Endodermal cell (in vitro differentiated cells): ENCODE measurements at regions not wholly inside any gene's neighbourhood (a gene's known extent, or its start where the extent isn't known, plus 50 kb on each side); places are given as distances from the start of the nearest gene placed in this dataset.

Experiments used
- DNase-seq: peaks from one replicate; pipeline ENCODE4 v3.0.0-alpha.2; 2017
- H3K27ac ChIP-seq: 2 replicates; pipeline ENCODE4 v1.5.1; 2013; ENCODE audit warnings: mild to moderate bottlenecking, low read depth, low read length, moderate library complexity
- H3K27me3 ChIP-seq: 2 replicates; pipeline ENCODE4 v1.6.1; 2013; ENCODE audit warnings: mild to moderate bottlenecking, low read length, moderate library complexity; ENCODE audit not compliant: insufficient read depth, control insufficient read depth, poor library complexity, severe bottlenecking
- H3K36me3 ChIP-seq: 2 replicates; pipeline ENCODE4 v1.7.0; 2013; ENCODE audit warnings: mild to moderate bottlenecking, low read length, moderate library complexity; ENCODE audit not compliant: control insufficient read depth, insufficient read depth
- H3K4me1 ChIP-seq: one replicate; pipeline ENCODE4 v1.7.0; 2013; ENCODE audit warnings: low read length; ENCODE audit not compliant: control insufficient read depth, insufficient read depth
- H3K4me3 ChIP-seq: 2 replicates; pipeline ENCODE4 v1.5.1; 2013; ENCODE audit warnings: mild to moderate bottlenecking, low read length, moderate library complexity
- H3K9ac ChIP-seq: 2 replicates; pipeline ENCODE4 v1.6.1; 2013; ENCODE audit warnings: mild to moderate bottlenecking, low read length, moderate library complexity; ENCODE audit not compliant: poor library complexity, severe bottlenecking; ENCODE audit errors: extremely low read depth
- H3K9me3 ChIP-seq: 2 replicates; pipeline ENCODE4 v1.6.1; 2013; ENCODE audit warnings: mild to moderate bottlenecking, low read length, moderate library complexity; ENCODE audit not compliant: control insufficient read depth
- H3K27ac Mint-ChIP-seq: 2 replicates; pipeline ENCODE4 v1.8.0; 2020; ENCODE audit warnings: mixed read lengths
- H3K27me3 Mint-ChIP-seq: 2 replicates; pipeline ENCODE4 v1.8.0; 2021; ENCODE audit warnings: mild to moderate bottlenecking, mixed read lengths; ENCODE audit not compliant: insufficient read depth
- H3K36me3 Mint-ChIP-seq: 2 replicates; pipeline ENCODE4 v1.8.0; 2020; ENCODE audit warnings: low read depth, mixed read lengths
- H3K4me1 Mint-ChIP-seq: 2 replicates; pipeline ENCODE4 v1.8.0; 2020; ENCODE audit warnings: mixed read lengths
- H3K4me3 Mint-ChIP-seq: 2 replicates; pipeline ENCODE4 v1.8.0; 2020; ENCODE audit warnings: mild to moderate bottlenecking, moderate library complexity, mixed read lengths
- H3K9me3 Mint-ChIP-seq: 2 replicates; pipeline ENCODE4 v1.8.0; 2020; ENCODE audit warnings: mild to moderate bottlenecking, mixed read lengths
- WGBS, 2 experiments: methylation state at CpG; one replicate each; pipeline versions ENCODE4 v1.1.5 to v1.1.7; 2013; ENCODE audit warnings: missing lambda C conversion rate in 2 of 2, mixed read lengths in 1 of 2; ENCODE audit not compliant: insufficient coverage in 1 of 2, insufficient read length in 1 of 2; 5-methylcytosine and 5-hydroxymethylcytosine counted together
- TF ChIP-seq, protein P1 (sequence below): fragments of 200-600 bp; sonication (generic); conservative IDR thresholded peaks from 2 replicates; pipeline ENCODE4 v1.5.0; 2021; ENCODE audit warnings: antibody characterized with exemption, mild to moderate bottlenecking

DNA sequence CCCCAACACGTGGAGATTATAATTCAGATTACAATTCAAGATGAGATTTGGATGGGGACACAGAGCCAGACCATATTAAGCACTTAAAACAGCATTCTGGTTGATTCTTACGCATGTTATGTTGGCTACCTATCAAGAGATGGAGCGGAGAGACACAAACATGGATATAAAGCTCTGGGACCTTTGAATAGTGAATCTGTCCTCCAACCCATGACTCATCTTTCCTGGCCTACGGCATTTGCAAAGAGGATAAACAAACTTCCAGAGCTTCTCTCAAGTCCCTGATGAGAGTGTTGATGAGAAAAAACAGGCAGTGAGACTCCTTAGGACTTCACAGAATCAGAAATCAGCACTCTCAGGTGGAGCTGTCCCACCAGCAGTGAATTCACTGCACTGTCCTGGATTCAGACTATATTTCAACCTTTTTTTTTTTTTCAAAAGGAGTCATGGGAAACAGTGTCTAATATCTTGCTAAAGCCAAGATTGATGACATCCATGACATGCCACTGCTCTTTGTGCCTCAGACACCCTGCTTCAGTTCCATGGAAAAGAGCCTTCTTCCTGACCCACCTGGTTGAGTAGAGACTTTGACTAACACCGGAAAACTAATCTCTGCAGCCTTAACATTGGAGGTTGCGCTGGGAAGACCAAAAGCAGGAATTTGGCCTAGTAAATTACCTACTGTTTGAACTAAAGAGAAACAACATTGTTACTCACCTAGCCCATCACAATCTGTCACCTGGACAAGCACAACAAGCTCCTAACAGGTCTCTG lies 62.1 kb upstream of the NPAS2 start:
- Mint-ChIP-seq H3K4me3 (no peak overlapping the region), H3K36me3 (no peaks in the 10 kb centered on the region), H3K9me3 (no peaks in the 10 kb centered on the region), H3K27ac (no peak overlapping the region), H3K27me3 (peaks cover 7% of the 10 kb centered on the region), H3K4me1 (no peaks in the 10 kb centered on the region)
- H3K27me3 ChIP-seq: peaks cover 10% of the 10 kb centered on the region
- no peak for DNase-seq
- no peaks in the 10 kb centered on the region for H3K9me3 ChIP-seq
- H3K36me3 ChIP-seq: no peaks in the 10 kb centered on the region
- no peaks in the 10 kb centered on the region for H3K4me1 ChIP-seq
- 89 to 95% methylated on average over 3 to 6 of the region's 6 CpGs for WGBS, 2 experiments
- H3K27ac ChIP-seq: no peak overlapping the region
- no peak overlapping the region for H3K9ac ChIP-seq
- TF ChIP-seq, protein P1, sequence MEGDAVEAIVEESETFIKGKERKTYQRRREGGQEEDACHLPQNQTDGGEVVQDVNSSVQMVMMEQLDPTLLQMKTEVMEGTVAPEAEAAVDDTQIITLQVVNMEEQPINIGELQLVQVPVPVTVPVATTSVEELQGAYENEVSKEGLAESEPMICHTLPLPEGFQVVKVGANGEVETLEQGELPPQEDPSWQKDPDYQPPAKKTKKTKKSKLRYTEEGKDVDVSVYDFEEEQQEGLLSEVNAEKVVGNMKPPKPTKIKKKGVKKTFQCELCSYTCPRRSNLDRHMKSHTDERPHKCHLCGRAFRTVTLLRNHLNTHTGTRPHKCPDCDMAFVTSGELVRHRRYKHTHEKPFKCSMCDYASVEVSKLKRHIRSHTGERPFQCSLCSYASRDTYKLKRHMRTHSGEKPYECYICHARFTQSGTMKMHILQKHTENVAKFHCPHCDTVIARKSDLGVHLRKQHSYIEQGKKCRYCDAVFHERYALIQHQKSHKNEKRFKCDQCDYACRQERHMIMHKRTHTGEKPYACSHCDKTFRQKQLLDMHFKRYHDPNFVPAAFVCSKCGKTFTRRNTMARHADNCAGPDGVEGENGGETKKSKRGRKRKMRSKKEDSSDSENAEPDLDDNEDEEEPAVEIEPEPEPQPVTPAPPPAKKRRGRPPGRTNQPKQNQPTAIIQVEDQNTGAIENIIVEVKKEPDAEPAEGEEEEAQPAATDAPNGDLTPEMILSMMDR: no peak
- H3K4me3 ChIP-seq: no peak overlapping the region

DNA sequence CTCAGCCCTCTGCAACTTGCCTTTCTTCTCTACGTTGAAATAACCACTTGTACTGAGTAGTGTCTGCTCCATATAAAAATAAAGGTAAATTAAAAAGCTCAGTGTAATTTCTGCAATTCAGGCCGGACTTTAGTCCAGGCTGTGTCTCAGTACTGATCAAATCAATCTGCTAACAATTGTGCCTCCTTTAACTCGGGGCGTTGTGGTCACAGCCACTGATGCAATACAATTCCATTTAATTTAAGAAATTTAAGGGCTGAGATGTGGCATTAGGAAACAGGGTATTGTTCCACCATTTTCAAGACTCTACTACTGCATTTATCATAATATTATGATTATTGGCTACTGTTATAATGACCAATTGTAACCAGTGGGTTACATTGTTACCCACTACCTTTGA lies 60.0 kb upstream of the NPAS2 start:
- 78% methylated on average over 4 of the region's 4 CpGs; no CpG with 5 or more reads in 1 of the 2 experiments for WGBS, 2 experiments
- H3K9me3 ChIP-seq: no peaks in the 10 kb centered on the region
- no peak overlapping the region for H3K27ac ChIP-seq
- TF ChIP-seq, protein P1: no peak
- no peak overlapping the region for H3K9ac ChIP-seq
- Mint-ChIP-seq H3K4me1 (no peaks in the 10 kb centered on the region), H3K36me3 (no peaks in the 10 kb centered on the region), H3K9me3 (no peaks in the 10 kb centered on the region), H3K27me3 (peaks cover 4% of the 10 kb centered on the region), H3K4me3 (no peak overlapping the region), H3K27ac (no peak overlapping the region)
- H3K4me3 ChIP-seq: no peak overlapping the region
- no peaks in the 10 kb centered on the region for H3K4me1 ChIP-seq
- no peak for DNase-seq
- no peaks in the 10 kb centered on the region for H3K36me3 ChIP-seq
- no peaks in the 10 kb centered on the region for H3K27me3 ChIP-seq

DNA sequence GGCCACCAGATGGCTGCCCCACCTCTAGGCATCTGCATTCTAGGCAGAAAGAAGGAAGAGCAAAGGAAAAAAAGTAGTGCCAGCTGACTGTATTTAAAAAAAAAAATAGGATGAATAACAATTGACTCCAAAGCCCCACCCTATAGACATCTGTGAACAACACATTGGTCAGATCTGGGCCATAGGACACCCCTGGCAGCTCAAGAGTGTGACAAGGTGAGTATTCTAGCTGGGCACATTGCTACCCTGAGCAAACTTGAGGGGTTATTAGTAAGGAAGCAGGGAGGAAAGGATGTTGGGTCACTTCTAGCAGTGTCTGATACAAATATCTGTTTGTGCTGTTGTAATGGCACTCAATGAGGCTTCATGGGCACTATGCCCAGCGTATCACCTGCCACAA lies 58.6 kb upstream of the NPAS2 start:
- H3K36me3 Mint-ChIP-seq: no peaks in the 10 kb centered on the region
- Histone ChIP-seq H3K9me3 (no peaks in the 10 kb centered on the region), H3K36me3 (no peaks in the 10 kb centered on the region), H3K27me3 (no peaks in the 10 kb centered on the region), H3K4me3 (no peak overlapping the region), H3K27ac (no peak overlapping the region), H3K9ac (no peak overlapping the region), H3K4me1 (no peaks in the 10 kb centered on the region)
- no peaks in the 10 kb centered on the region for H3K4me1 Mint-ChIP-seq
- H3K4me3 Mint-ChIP-seq: no peak overlapping the region
- TF ChIP-seq, protein P1: no peak
- H3K9me3 Mint-ChIP-seq: no peaks in the 10 kb centered on the region
- no peak overlapping the region for H3K27ac Mint-ChIP-seq
- H3K27me3 Mint-ChIP-seq: peaks cover 4% of the 10 kb centered on the region
- 93 to 100% methylated on average over 1 of the region's 1 CpG for WGBS, 2 experiments
- DNase-seq: no peak
